ENCODE measurements at regions not wholly inside any gene's neighbourhood (a gene's known extent, or its start where the extent isn't known, plus 50 kb on each side); places are given as distances from the start of the nearest gene placed in this dataset.

GRCh38 chr10:44258460-44259089 is 126.3 kb downstream of the CXCL12 start:
- Histone ChIP-seq H3K27me3 (ENCODE audit: insufficient read depth, low read length) (0 out of 2 replicates have a peak, but pooled peaks cover 5% of the 10 kb centered on the region), H3K79me2 (ENCODE audit: insufficient read depth, low read length) (no peaks in the 10 kb centered on the region), H3K9ac (ENCODE audit: low read length) (no peak overlapping the region), H4K20me1 (ENCODE audit: insufficient read depth) (no peaks in the 10 kb centered on the region), H3K4me3 (replicated peaks in 1 of 2; ENCODE audit: low read depth in 1 of 2, low read length in 2 of 2) (no peak overlapping the region), H3K9me2 (ENCODE audit: insufficient read depth) (no peaks in the 10 kb centered on the region), H3K27ac (ENCODE audit: low read depth, low read length) (no peak overlapping the region), H2AFZ (ENCODE audit: low read depth, low read length, poor library complexity, severe bottlenecking) (no peak overlapping the region), H3K36me3 (ENCODE audit: control insufficient read depth in 1 of 2, insufficient read depth in 2 of 2, low read length in 2 of 2) (no peaks in the 10 kb centered on the region), H3K4me1 (ENCODE audit: control insufficient read depth in 1 of 2, insufficient read depth in 2 of 2, low read length in 2 of 2) (no peaks in the 10 kb centered on the region; a peak in 1 of 4 replicates), H3K9me3 (ENCODE audit: control insufficient read depth in 1 of 2, insufficient read depth in 1 of 2, low read depth in 1 of 2, low read length in 2 of 2) (no peaks in the 10 kb centered on the region), H3K4me2 (ENCODE audit: low read length) (no peak overlapping the region)
- ChIA-PET RAD21 (ENCODE audit: low non-redundant PET in 1 of 2, low total read pairs in 2 of 2, uncharacterized antibody in 2 of 2, unreplicated experiment in 2 of 2) (no interaction called here), CTCF (no interaction called here), POLR2A (no interaction called here)
- no peak for DNase-seq (ENCODE audit: low read depth, low spot score)
- BruUV-seq (replicated peaks) = no TSS peak
- TF ChIP-seq, protein P1, sequence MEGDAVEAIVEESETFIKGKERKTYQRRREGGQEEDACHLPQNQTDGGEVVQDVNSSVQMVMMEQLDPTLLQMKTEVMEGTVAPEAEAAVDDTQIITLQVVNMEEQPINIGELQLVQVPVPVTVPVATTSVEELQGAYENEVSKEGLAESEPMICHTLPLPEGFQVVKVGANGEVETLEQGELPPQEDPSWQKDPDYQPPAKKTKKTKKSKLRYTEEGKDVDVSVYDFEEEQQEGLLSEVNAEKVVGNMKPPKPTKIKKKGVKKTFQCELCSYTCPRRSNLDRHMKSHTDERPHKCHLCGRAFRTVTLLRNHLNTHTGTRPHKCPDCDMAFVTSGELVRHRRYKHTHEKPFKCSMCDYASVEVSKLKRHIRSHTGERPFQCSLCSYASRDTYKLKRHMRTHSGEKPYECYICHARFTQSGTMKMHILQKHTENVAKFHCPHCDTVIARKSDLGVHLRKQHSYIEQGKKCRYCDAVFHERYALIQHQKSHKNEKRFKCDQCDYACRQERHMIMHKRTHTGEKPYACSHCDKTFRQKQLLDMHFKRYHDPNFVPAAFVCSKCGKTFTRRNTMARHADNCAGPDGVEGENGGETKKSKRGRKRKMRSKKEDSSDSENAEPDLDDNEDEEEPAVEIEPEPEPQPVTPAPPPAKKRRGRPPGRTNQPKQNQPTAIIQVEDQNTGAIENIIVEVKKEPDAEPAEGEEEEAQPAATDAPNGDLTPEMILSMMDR (IDR thresholded peaks at IDR 0.05 in 2 of 3, conservative IDR thresholded peaks at IDR 0.05 in 1 of 3; ENCODE audit: borderline replicate concordance in 1 of 3, insufficient read depth in 1 of 3, low read depth in 2 of 3, low read length in 2 of 3) = 0 out of 6 replicates have a peak, but pooled peaks of 1 of the 3 experiments have one; percentile 7
- no peak for TF ChIP-seq POLR2AphosphoS5 (IDR thresholded peaks at IDR 0.05; ENCODE audit: low read depth, low read length)
- intact Hi-C loops (cut with micrococcal nuclease) = no loop called here
- no peak for ATAC-seq

GRCh38 chr10:44258019-44258418 is 126.9 kb downstream of the CXCL12 start:
- Histone ChIP-seq H3K36me3 (ENCODE audit: control insufficient read depth in 1 of 2, insufficient read depth in 2 of 2, low read length in 2 of 2) (no peaks in the 10 kb centered on the region), H3K9ac (ENCODE audit: low read length) (no peak overlapping the region), H4K20me1 (ENCODE audit: insufficient read depth) (no peaks in the 10 kb centered on the region), H3K9me3 (ENCODE audit: control insufficient read depth in 1 of 2, insufficient read depth in 1 of 2, low read depth in 1 of 2, low read length in 2 of 2) (no peaks in the 10 kb centered on the region), H3K27ac (ENCODE audit: low read depth, low read length) (no peak overlapping the region), H3K79me2 (ENCODE audit: insufficient read depth, low read length) (no peaks in the 10 kb centered on the region), H3K4me3 (replicated peaks in 1 of 2; ENCODE audit: low read depth in 1 of 2, low read length in 2 of 2) (no peak overlapping the region), H3K4me2 (ENCODE audit: low read length) (no peak overlapping the region), H3K9me2 (ENCODE audit: insufficient read depth) (no peaks in the 10 kb centered on the region), H3K4me1 (ENCODE audit: control insufficient read depth in 1 of 2, insufficient read depth in 2 of 2, low read length in 2 of 2) (no peaks in the 10 kb centered on the region; a peak in 1 of 4 replicates), H2AFZ (ENCODE audit: low read depth, low read length, poor library complexity, severe bottlenecking) (no peak overlapping the region), H3K27me3 (ENCODE audit: insufficient read depth, low read length) (0 out of 2 replicates have a peak, but pooled peaks cover 5% of the 10 kb centered on the region)
- TF ChIP-seq EZH2 (IDR thresholded peaks at IDR 0.05) (no peak), JUND (IDR thresholded peaks at IDR 0.05) (no peak), FOSL1 (IDR thresholded peaks at IDR 0.05; ENCODE audit: low read depth) (no peak)
- TF ChIP-seq, protein P2, sequence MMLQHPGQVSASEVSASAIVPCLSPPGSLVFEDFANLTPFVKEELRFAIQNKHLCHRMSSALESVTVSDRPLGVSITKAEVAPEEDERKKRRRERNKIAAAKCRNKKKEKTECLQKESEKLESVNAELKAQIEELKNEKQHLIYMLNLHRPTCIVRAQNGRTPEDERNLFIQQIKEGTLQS (IDR thresholded peaks at IDR 0.05) = no peak
- TF ChIP-seq, protein P1 (IDR thresholded peaks at IDR 0.05 in 2 of 3, conservative IDR thresholded peaks at IDR 0.05 in 1 of 3; ENCODE audit: borderline replicate concordance in 1 of 3, insufficient read depth in 1 of 3, low read depth in 2 of 3, low read length in 2 of 3) = no peak
- no TSS peak for BruUV-seq (replicated peaks)
- POLR2A ChIA-PET = no interaction called here
- CTCF ChIA-PET = no interaction called here
- ATAC-seq (peak; percentile 27; the same call in 1 of the 2 replicates), DNase-seq (ENCODE audit: low read depth, low spot score) (no peak)
- intact Hi-C loops (cut with micrococcal nuclease) = no loop called here
- RAD21 ChIA-PET (ENCODE audit: low non-redundant PET in 1 of 2, low total read pairs in 2 of 2, uncharacterized antibody in 2 of 2, unreplicated experiment in 2 of 2) = no interaction called here

Data from HCT116 (cell line).